PC-3 (cell line): ENCODE measurements at regions not wholly inside any gene's neighbourhood (a gene's known extent, or its start where the extent isn't known, plus 50 kb on each side); places are given as distances from the start of the nearest gene placed in this dataset.

Experiments
- ATAC-seq: fragments of 200-7000 bp; cut with Tn5 transposase; 2 replicates; pipeline ENCODE4 v1.9.1; 2020; ENCODE audit warnings: mild to moderate bottlenecking, moderate library complexity
- BruUV-seq: library from RNA; stranded (reverse); fragments of 400-500 nt; replicated peaks from 2 replicates; lab custom pipeline; 2021; lab: Mats Ljungman, UMichigan
- CTCF ChIA-PET: fragments of 300-600 bp; sonication (Branson Sonifier 250); formaldehyde crosslinking; loops from one replicate; lab custom pipeline; 2022; ENCODE audit warnings: antibody characterized with exemption; lab: Charles Lee
- POLR2A ChIA-PET: fragments of 300-600 bp; sonication (Branson Sonifier 250); formaldehyde crosslinking; loops from one replicate; lab custom pipeline; 2022; ENCODE audit warnings: antibody characterized with exemption; ENCODE audit not compliant: unreplicated experiment; lab: Charles Lee
- DNase-seq: peaks from one replicate; pipeline ENCODE4 v3.0.0-alpha.2; 2015
- H2AFZ ChIP-seq: fragments of 300-600 bp; sonication (generic); 2 replicates; pipeline ENCODE4 v1.6.0; 2016; ENCODE audit warnings: antibody characterized with exemption, low read length
- H3F3A ChIP-seq: fragments of 300-600 bp; sonication (generic); one replicate; pipeline ENCODE4 v1.6.0; 2017; ENCODE audit warnings: antibody characterized with exemption, low read length, control low read depth, mild to moderate bottlenecking; ENCODE audit not compliant: unreplicated experiment
- H3K27ac ChIP-seq: fragments of 300-600 bp; sonication (generic); 2 replicates; pipeline ENCODE4 v1.5.1; 2016; ENCODE audit warnings: mild to moderate bottlenecking, low read length
- H3K27me3 ChIP-seq: fragments of 300-600 bp; sonication (generic); 2 replicates; pipeline ENCODE4 v1.6.1; 2016; ENCODE audit warnings: low read length, mixed read lengths
- H3K36me3 ChIP-seq: fragments of 300-600 bp; sonication (generic); 2 replicates; pipeline ENCODE4 v1.6.1; 2016; ENCODE audit warnings: low read depth, mixed run types, low read length, mixed read lengths
- H3K4me1 ChIP-seq: fragments of 300-600 bp; sonication (generic); 2 replicates; pipeline ENCODE4 v1.5.1; 2016; ENCODE audit warnings: low read length; ENCODE audit not compliant: insufficient read depth
- H3K4me2 ChIP-seq: fragments of 300-600 bp; sonication (generic); 2 replicates; pipeline ENCODE4 v1.6.0; 2016; ENCODE audit warnings: low read length
- H3K4me3 ChIP-seq: fragments of 300-600 bp; sonication (generic); 2 replicates; pipeline ENCODE4 v1.5.1; 2016; ENCODE audit warnings: mild to moderate bottlenecking, low read length, mixed read lengths
- H3K79me2 ChIP-seq: fragments of 300-600 bp; sonication (generic); 2 replicates; pipeline ENCODE4 v1.6.1; 2017; ENCODE audit warnings: low read length, mixed read lengths
- H3K9ac ChIP-seq: fragments of 300-600 bp; sonication (generic); 2 replicates; pipeline ENCODE4 v1.6.0; 2016; ENCODE audit warnings: mild to moderate bottlenecking, low read length
- H3K9me2 ChIP-seq: fragments of 300-600 bp; sonication (generic); replicated peaks from 2 replicates; pipeline ENCODE4 v1.6.1; 2016; ENCODE audit warnings: mixed run types, low read length, mixed read lengths
- H3K9me3 ChIP-seq: fragments of 300-600 bp; sonication (generic); 2 replicates; pipeline ENCODE4 v1.6.1; 2016; ENCODE audit warnings: low read length, mixed read lengths
- H4K20me1 ChIP-seq: fragments of 300-600 bp; sonication (generic); 2 replicates; pipeline ENCODE4 v1.6.1; 2016; ENCODE audit warnings: low read length, mixed read lengths
- EZH2 ChIP-seq: fragments of 300-600 bp; sonication (generic); IDR thresholded peaks from one replicate; pipeline ENCODE4 v1.6.1; 2017; ENCODE audit warnings: antibody characterized with exemption, mild to moderate bottlenecking, low read length; ENCODE audit not compliant: unreplicated experiment
- EZH2phosphoT487 ChIP-seq: fragments of 300-600 bp; sonication (generic); IDR thresholded peaks from 2 replicates; pipeline ENCODE4 v1.6.1; 2018; ENCODE audit warnings: mild to moderate bottlenecking, antibody characterized with exemption, low read length, borderline replicate concordance
- intact Hi-C: fragments of 100-400 bp; cut with micrococcal nuclease; formaldehyde crosslinking; loops from 2 replicates; pipeline ENCODE4 v1.9.0; 2023
- TF ChIP-seq, protein P1 (sequence below): fragments of 300-600 bp; sonication (generic); conservative IDR thresholded peaks from 2 replicates; pipeline ENCODE4 v1.5.1; 2017; ENCODE audit warnings: antibody characterized with exemption, low read depth, mild to moderate bottlenecking, low read length

GRCh38 chr5:117095346-117096332, 521.0 kb upstream of the SEMA6A start:
- Histone ChIP-seq H3K9me3 (no peaks in the 10 kb centered on the region), H3F3A (no peaks in the 10 kb centered on the region), H3K9me2 (no peaks in the 10 kb centered on the region), H3K27me3 (no peaks in the 10 kb centered on the region), H3K27ac (no peak overlapping the region), H4K20me1 (no peaks in the 10 kb centered on the region), H3K4me1 (no peaks in the 10 kb centered on the region), H2AFZ (no peak overlapping the region), H3K79me2 (no peaks in the 10 kb centered on the region), H3K4me3 (no peak overlapping the region), H3K36me3 (no peaks in the 10 kb centered on the region), H3K4me2 (no peak overlapping the region), H3K9ac (no peak overlapping the region)
- no TSS peak for BruUV-seq
- TF ChIP-seq EZH2: no peak
- no peak for TF ChIP-seq EZH2phosphoT487
- TF ChIP-seq, protein P1, sequence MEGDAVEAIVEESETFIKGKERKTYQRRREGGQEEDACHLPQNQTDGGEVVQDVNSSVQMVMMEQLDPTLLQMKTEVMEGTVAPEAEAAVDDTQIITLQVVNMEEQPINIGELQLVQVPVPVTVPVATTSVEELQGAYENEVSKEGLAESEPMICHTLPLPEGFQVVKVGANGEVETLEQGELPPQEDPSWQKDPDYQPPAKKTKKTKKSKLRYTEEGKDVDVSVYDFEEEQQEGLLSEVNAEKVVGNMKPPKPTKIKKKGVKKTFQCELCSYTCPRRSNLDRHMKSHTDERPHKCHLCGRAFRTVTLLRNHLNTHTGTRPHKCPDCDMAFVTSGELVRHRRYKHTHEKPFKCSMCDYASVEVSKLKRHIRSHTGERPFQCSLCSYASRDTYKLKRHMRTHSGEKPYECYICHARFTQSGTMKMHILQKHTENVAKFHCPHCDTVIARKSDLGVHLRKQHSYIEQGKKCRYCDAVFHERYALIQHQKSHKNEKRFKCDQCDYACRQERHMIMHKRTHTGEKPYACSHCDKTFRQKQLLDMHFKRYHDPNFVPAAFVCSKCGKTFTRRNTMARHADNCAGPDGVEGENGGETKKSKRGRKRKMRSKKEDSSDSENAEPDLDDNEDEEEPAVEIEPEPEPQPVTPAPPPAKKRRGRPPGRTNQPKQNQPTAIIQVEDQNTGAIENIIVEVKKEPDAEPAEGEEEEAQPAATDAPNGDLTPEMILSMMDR: no peak
- ChIA-PET POLR2A (no interaction called here), CTCF (no interaction called here)
- DNase-seq: no peak
- ATAC-seq: no peak
- intact Hi-C loops: no loop called here

- H2AFZ ChIP-seq: no peak overlapping the region
- no peaks in the 10 kb centered on the region for H3F3A ChIP-seq
- H3K4me2 ChIP-seq: no peak overlapping the region
- TF ChIP-seq, protein P1: no peak
- TF ChIP-seq EZH2phosphoT487 (no peak), EZH2 (no peak)
- DNase-seq (no peak), ATAC-seq (no peak)
- H3K4me1 ChIP-seq: no peaks in the 10 kb centered on the region
- ChIA-PET CTCF (no interaction called here), POLR2A (no interaction called here)
- BruUV-seq: no TSS peak
- no peaks in the 10 kb centered on the region for H3K9me3 ChIP-seq
- intact Hi-C loops: no loop called here
- H3K9ac ChIP-seq: no peak overlapping the region
- H3K27me3 ChIP-seq: no peaks in the 10 kb centered on the region
- H3K4me3 ChIP-seq: no peak overlapping the region
- H3K79me2 ChIP-seq: no peaks in the 10 kb centered on the region
- H3K36me3 ChIP-seq: no peaks in the 10 kb centered on the region
- no peaks in the 10 kb centered on the region for H4K20me1 ChIP-seq
- H3K9me2 ChIP-seq: no peaks in the 10 kb centered on the region
- H3K27ac ChIP-seq: no peak overlapping the region
Observed at GRCh38 chr5:117094114-117094815, 519.6 kb upstream of the SEMA6A start.
